LNCAP (cell line): ENCODE measurements at regions not wholly inside any gene's neighbourhood (a gene's known extent, or its start where the extent isn't known, plus 50 kb on each side); places are given as distances from the start of the nearest gene placed in this dataset.

Experiments used
- CTCF ChIP-seq: fragments of 450-650 bp; IDR thresholded peaks from 2 replicates; pipeline ENCODE4 v1.5.1; 2017; ENCODE audit warnings: mild to moderate bottlenecking

- no peak for TF ChIP-seq CTCF
These were observed 142.0 kb upstream of the SYT13 start for GRCh38 chr11:45428116-45428515.

GRCh38 chr11:45424411-45425180, 138.5 kb upstream of the SYT13 start:
- TF ChIP-seq CTCF, result no peak

GRCh38 chr11:45423475-45424120, 137.5 kb upstream of the SYT13 start:
- TF ChIP-seq CTCF, result no peak

GRCh38 chr11:45423036-45423435, 136.9 kb upstream of the SYT13 start:
- no peak for TF ChIP-seq CTCF

- no peak for TF ChIP-seq CTCF
These were observed 127.9 kb upstream of the SYT13 start for GRCh38 chr11:45414088-45414487.

GRCh38 chr11:45413156-45413858, 127.2 kb upstream of the SYT13 start:
- TF ChIP-seq CTCF, result no peak

GRCh38 chr11:45412521-45412920, 126.4 kb upstream of the SYT13 start:
- TF ChIP-seq CTCF, result no peak
